ENCODE measurements at regions not wholly inside any gene's neighbourhood (a gene's known extent, or its start where the extent isn't known, plus 50 kb on each side); places are given as distances from the start of the nearest gene placed in this dataset.
A peak's percentile ranks its signal among the peaks of the same experiment; 100 is the strongest.

DNA sequence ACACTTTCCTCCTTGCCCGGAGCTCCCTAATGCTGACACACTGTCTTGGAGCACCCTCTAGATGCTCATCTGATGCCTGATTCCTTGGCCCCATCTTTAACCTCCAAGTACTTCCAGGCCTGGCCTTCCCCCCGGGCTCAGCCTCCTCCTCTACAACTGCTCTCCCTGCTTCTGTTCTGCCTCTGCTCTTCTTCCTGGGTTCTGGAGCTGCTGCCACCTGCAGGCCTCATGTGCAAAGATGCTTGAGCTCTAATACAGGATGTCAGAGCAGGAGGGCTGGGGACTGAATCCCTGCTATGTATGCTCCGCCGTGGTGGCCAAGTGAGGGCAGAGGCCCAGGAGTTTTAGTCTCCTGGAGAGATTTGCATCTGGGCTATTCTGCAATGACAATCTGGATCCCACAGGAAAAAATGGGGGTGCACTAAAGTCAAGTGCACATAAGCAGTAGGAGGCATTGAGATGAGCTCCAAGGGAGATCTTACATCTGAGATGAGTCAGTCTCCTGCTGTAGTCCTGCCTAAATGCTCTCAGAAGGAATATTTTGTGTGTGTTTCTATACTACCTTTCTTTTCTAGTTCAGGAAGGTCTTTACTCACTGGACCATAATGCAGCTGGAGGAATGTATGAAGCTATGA is 296.3 kb downstream of the UACA start:
- H3K9me3 ChIP-seq (ENCODE audit: control insufficient read depth in 1 of 2, insufficient read depth in 1 of 2, low read depth in 1 of 2, low read length in 2 of 2) = no peaks in the 10 kb centered on the region
- ATAC-seq = peak; percentile 98
- H3K27ac ChIP-seq (ENCODE audit: low read depth, low read length) = no peak overlapping the region
- no peak overlapping the region for H3K9ac ChIP-seq (ENCODE audit: low read length)
- TF ChIP-seq SRF (IDR thresholded peaks at IDR 0.05; ENCODE audit: low read depth) (no peak), EGR1 (IDR thresholded peaks at IDR 0.05; ENCODE audit: low read depth) (no peak), EZH2phosphoT487 (IDR thresholded peaks at IDR 0.05; ENCODE audit: borderline replicate concordance) (no peak), CBX3 (IDR thresholded peaks at IDR 0.05; ENCODE audit: low read depth) (peak; percentile 55; the same call in 1 of the 2 replicates), RAD21 (IDR thresholded peaks at IDR 0.05; ENCODE audit: low read depth) (peak; percentile 66; the same call in 1 of the 2 replicates), ZNF274 (IDR thresholded peaks at IDR 0.05; ENCODE audit: low read depth, low read length) (no peak), SP1 (IDR thresholded peaks at IDR 0.05; ENCODE audit: low read depth) (no peak), POLR2A (IDR thresholded peaks at IDR 0.05; ENCODE audit: borderline replicate concordance, extremely low read depth, insufficient read depth, insufficient read length) (no peak)
- TF ChIP-seq, protein P1, sequence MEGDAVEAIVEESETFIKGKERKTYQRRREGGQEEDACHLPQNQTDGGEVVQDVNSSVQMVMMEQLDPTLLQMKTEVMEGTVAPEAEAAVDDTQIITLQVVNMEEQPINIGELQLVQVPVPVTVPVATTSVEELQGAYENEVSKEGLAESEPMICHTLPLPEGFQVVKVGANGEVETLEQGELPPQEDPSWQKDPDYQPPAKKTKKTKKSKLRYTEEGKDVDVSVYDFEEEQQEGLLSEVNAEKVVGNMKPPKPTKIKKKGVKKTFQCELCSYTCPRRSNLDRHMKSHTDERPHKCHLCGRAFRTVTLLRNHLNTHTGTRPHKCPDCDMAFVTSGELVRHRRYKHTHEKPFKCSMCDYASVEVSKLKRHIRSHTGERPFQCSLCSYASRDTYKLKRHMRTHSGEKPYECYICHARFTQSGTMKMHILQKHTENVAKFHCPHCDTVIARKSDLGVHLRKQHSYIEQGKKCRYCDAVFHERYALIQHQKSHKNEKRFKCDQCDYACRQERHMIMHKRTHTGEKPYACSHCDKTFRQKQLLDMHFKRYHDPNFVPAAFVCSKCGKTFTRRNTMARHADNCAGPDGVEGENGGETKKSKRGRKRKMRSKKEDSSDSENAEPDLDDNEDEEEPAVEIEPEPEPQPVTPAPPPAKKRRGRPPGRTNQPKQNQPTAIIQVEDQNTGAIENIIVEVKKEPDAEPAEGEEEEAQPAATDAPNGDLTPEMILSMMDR (IDR thresholded peaks at IDR 0.05 in 2 of 3, conservative IDR thresholded peaks at IDR 0.05 in 1 of 3; ENCODE audit: borderline replicate concordance in 1 of 3, insufficient read depth in 1 of 3, low read depth in 2 of 3, low read length in 2 of 3) = peak; percentile 62 to 81 (median 75)
- TF ChIP-seq, protein P2, sequence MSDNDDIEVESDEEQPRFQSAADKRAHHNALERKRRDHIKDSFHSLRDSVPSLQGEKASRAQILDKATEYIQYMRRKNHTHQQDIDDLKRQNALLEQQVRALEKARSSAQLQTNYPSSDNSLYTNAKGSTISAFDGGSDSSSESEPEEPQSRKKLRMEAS (IDR thresholded peaks at IDR 0.05) = peak; percentile 21; the same call in 1 of the 2 replicates
- TF ChIP-seq, protein P3, sequence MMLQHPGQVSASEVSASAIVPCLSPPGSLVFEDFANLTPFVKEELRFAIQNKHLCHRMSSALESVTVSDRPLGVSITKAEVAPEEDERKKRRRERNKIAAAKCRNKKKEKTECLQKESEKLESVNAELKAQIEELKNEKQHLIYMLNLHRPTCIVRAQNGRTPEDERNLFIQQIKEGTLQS (IDR thresholded peaks at IDR 0.05) = no peak
- H4K20me1 ChIP-seq (ENCODE audit: insufficient read depth) = no peaks in the 10 kb centered on the region
- no peaks in the 10 kb centered on the region for H3K9me2 ChIP-seq (ENCODE audit: insufficient read depth)
- H3K36me3 ChIP-seq (ENCODE audit: control insufficient read depth in 1 of 2, insufficient read depth in 2 of 2, low read length in 2 of 2) = no peaks in the 10 kb centered on the region
- ChIA-PET CTCF (interaction anchor here (0.7 to 3.1 kb wide), 15 partner anchors 8 to 991 kb away, joined by 3 to 19 read pairs (median 5); no protein-coding TSS in a partner anchor), POLR2A (no interaction called here), RAD21 (ENCODE audit: low non-redundant PET in 1 of 2, low total read pairs in 2 of 2, uncharacterized antibody in 2 of 2, unreplicated experiment in 2 of 2) (interaction anchor here in 1 of 2 experiments (0.6 kb wide), 1 partner anchor 725 kb away, joined by 3 read pairs; no protein-coding TSS in a partner anchor)
- peak; percentile 37 for DNase-seq (ENCODE audit: low read depth, low spot score)
- H3K79me2 ChIP-seq (ENCODE audit: insufficient read depth, low read length) = no peaks in the 10 kb centered on the region
- no TSS peak for BruUV-seq (replicated peaks)
- no peak overlapping the region for H3K4me3 ChIP-seq (replicated peaks in 1 of 2; ENCODE audit: low read depth in 1 of 2, low read length in 2 of 2)
- intact Hi-C loops (cut with micrococcal nuclease) = loop anchor here (2.0 to 5.0 kb wide), 2 partner anchors 738 to 890 kb away; no protein-coding TSS in a partner anchor
- H2AFZ ChIP-seq (ENCODE audit: low read depth, low read length, poor library complexity, severe bottlenecking) = no peak overlapping the region
- H3K4me2 ChIP-seq (ENCODE audit: low read length) = no peak overlapping the region
- no peaks in the 10 kb centered on the region for H3K4me1 ChIP-seq (ENCODE audit: control insufficient read depth in 1 of 2, insufficient read depth in 2 of 2, low read length in 2 of 2)
- H3K27me3 ChIP-seq (ENCODE audit: insufficient read depth, low read length) = peaks cover 5% of the 10 kb centered on the region; the same call in 1 of the 2 replicates
